ENCODE measurements at regions not wholly inside any gene's neighbourhood (a gene's known extent, or its start where the extent isn't known, plus 50 kb on each side); places are given as distances from the start of the nearest gene placed in this dataset.

- Histone ChIP-seq H3K4me3 (ENCODE audit: insufficient read depth, low read depth, low read length) (no peak overlapping the region), H4K20me1 (ENCODE audit: insufficient read depth, low read length) (no peaks in the 10 kb centered on the region), H3K14ac (replicated peaks; ENCODE audit: low read depth, low read length) (no peak overlapping the region), H2AFZ (replicated peaks; ENCODE audit: low read length, poor library complexity) (no peak overlapping the region), H2BK20ac (ENCODE audit: low read depth, low read length) (no peak overlapping the region), H3K36me3 (ENCODE audit: control insufficient read depth, insufficient read depth, low read length) (no peaks in the 10 kb centered on the region), H3K4me1 (ENCODE audit: control insufficient read depth, insufficient read depth, low read length) (no peaks in the 10 kb centered on the region), H2BK5ac (ENCODE audit: low read depth, low read length, poor library complexity, severe bottlenecking) (no peak overlapping the region), H2BK15ac (ENCODE audit: low read depth, low read length) (no peak overlapping the region), H3K4me2 (ENCODE audit: low read depth, low read length) (no peak overlapping the region), H3K27me3 (ENCODE audit: control insufficient read depth, insufficient read depth, low read length) (no peaks in the 10 kb centered on the region), H3K9me3 (ENCODE audit: control insufficient read depth, insufficient read depth, low read length) (no peaks in the 10 kb centered on the region), H3K9ac (ENCODE audit: low read depth, low read length) (no peak overlapping the region), H4K91ac (ENCODE audit: insufficient read depth, low read depth, low read length) (no peak overlapping the region), H2AK5ac (ENCODE audit: low read depth, low read length) (no peak overlapping the region), H3K18ac (ENCODE audit: low read depth, low read length) (no peak overlapping the region), H2AK9ac (replicated peaks; ENCODE audit: low read depth, low read length, poor library complexity) (no peak overlapping the region), H2BK120ac (ENCODE audit: low read depth, low read length) (no peak overlapping the region), H4K8ac (ENCODE audit: low read depth in 2 of 2, low read length in 2 of 2) (no peak overlapping the region), H3K56ac (ENCODE audit: extremely low read depth, insufficient read depth, low read length) (no peak overlapping the region), H3K23ac (ENCODE audit: low read depth, low read length) (no peak overlapping the region), H4K5ac (ENCODE audit: low read depth, low read length) (no peak overlapping the region), H3K27ac (ENCODE audit: insufficient read depth, low read length) (no peak overlapping the region), H3K9me1 (ENCODE audit: insufficient read depth, low read length) (no peaks in the 10 kb centered on the region), H3K4ac (ENCODE audit: low read depth, low read length) (no peak overlapping the region), H3K79me1 (ENCODE audit: low read depth in 1 of 2, low read length in 2 of 2) (no peaks in the 10 kb centered on the region)
- no peak for DNase-seq
- ATAC-seq (ENCODE audit: low read depth): no peak
- intact Hi-C loops (cut with micrococcal nuclease): no loop called here
- WGBS, 2 experiments (ENCODE audit: extremely low coverage in 2 of 2, insufficient read length in 1 of 2): no CpG with 5 or more reads among the region's 1 CpG
- no TSS peak for BruUV-seq (replicated peaks)
- ChIA-PET CTCF (interaction anchor here (0.5 kb wide), 1 partner anchor 16 kb away, joined by 3 read pairs; no protein-coding TSS in a partner anchor), POLR2A (ENCODE audit: unreplicated experiment) (no interaction called here)
- TF ChIP-seq FOS (IDR thresholded peaks at IDR 0.05; ENCODE audit: low read depth, low read length) (no peak), RFX5 (IDR thresholded peaks at IDR 0.05; ENCODE audit: low read depth, low read length) (no peak), SMC3 (IDR thresholded peaks at IDR 0.05; ENCODE audit: low read depth, low read length) (no peak), RCOR1 (IDR thresholded peaks at IDR 0.05; ENCODE audit: insufficient replicate concordance, low read length) (no peak), POLR2A (IDR thresholded peaks at IDR 0.05; ENCODE audit: low read depth, low read length) (no peak), NFE2L2 (IDR thresholded peaks at IDR 0.05; ENCODE audit: low read depth, low read length) (no peak), RAD21 (IDR thresholded peaks at IDR 0.05; ENCODE audit: low read length) (no peak)
- TF ChIP-seq, protein P1, sequence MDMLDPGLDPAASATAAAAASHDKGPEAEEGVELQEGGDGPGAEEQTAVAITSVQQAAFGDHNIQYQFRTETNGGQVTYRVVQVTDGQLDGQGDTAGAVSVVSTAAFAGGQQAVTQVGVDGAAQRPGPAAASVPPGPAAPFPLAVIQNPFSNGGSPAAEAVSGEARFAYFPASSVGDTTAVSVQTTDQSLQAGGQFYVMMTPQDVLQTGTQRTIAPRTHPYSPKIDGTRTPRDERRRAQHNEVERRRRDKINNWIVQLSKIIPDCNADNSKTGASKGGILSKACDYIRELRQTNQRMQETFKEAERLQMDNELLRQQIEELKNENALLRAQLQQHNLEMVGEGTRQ (IDR thresholded peaks at IDR 0.05; ENCODE audit: low read depth, low read length): no peak
- TF ChIP-seq, protein P2, sequence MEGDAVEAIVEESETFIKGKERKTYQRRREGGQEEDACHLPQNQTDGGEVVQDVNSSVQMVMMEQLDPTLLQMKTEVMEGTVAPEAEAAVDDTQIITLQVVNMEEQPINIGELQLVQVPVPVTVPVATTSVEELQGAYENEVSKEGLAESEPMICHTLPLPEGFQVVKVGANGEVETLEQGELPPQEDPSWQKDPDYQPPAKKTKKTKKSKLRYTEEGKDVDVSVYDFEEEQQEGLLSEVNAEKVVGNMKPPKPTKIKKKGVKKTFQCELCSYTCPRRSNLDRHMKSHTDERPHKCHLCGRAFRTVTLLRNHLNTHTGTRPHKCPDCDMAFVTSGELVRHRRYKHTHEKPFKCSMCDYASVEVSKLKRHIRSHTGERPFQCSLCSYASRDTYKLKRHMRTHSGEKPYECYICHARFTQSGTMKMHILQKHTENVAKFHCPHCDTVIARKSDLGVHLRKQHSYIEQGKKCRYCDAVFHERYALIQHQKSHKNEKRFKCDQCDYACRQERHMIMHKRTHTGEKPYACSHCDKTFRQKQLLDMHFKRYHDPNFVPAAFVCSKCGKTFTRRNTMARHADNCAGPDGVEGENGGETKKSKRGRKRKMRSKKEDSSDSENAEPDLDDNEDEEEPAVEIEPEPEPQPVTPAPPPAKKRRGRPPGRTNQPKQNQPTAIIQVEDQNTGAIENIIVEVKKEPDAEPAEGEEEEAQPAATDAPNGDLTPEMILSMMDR (conservative IDR thresholded peaks at IDR 0.05; ENCODE audit: low read depth, low read length): no peak
- dilution Hi-C loops (cut with HindIII; ENCODE audit: low sequenced_read_pairs, unreplicated experiment): no loop called here
- in situ Hi-C loops (cut with MboI; ENCODE audit: low sequenced_read_pairs): no loop called here
Observed at GRCh38 chr13:83508771-83509301, 373.4 kb downstream of the SLITRK1 start.

Measured in IMR-90 (cell line).